IMR-90 (cell line): ENCODE measurements at regions not wholly inside any gene's neighbourhood (a gene's known extent, or its start where the extent isn't known, plus 50 kb on each side); places are given as distances from the start of the nearest gene placed in this dataset.
A peak's percentile ranks its signal among the peaks of the same experiment; 100 is the strongest.

Experiments
- ATAC-seq: fragments of 200-7000 bp; cut with Tn5 transposase; 2 replicates; pipeline ENCODE4 v1.9.1; 2020; ENCODE audit warnings: low read depth, mild to moderate bottlenecking, moderate library complexity
- BruUV-seq: library from RNA; stranded (reverse); fragments of 400-500 nt; replicated peaks from 2 replicates; lab custom pipeline; 2021; lab: Mats Ljungman, UMichigan
- CTCF ChIA-PET: fragments of 300-600 bp; formaldehyde crosslinking; extraction: SDS; loops from one replicate; lab custom pipeline; 2021; ENCODE audit warnings: antibody characterized with exemption; lab: Yijun Ruan, JAX
- POLR2A ChIA-PET: fragments of 300-600 bp; sonication (Branson Sonifier 250); formaldehyde crosslinking; loops from one replicate; lab custom pipeline; 2022; ENCODE audit warnings: antibody characterized with exemption; ENCODE audit not compliant: unreplicated experiment; lab: Charles Lee
- DNase-seq: peaks from one replicate; pipeline ENCODE4 v3.0.0; 2013
- H2AFZ ChIP-seq: replicated peaks from 2 replicates; pipeline ENCODE3; 2013; ENCODE audit warnings: low read length, mild to moderate bottlenecking; ENCODE audit not compliant: poor library complexity
- H2AK5ac ChIP-seq: 2 replicates; pipeline ENCODE4 v1.6.1; 2013; ENCODE audit warnings: low read depth, low read length, inconsistent platforms
- H2AK9ac ChIP-seq: replicated peaks from 2 replicates; pipeline ENCODE3; 2013; ENCODE audit warnings: mild to moderate bottlenecking, low read depth, low read length, moderate library complexity; ENCODE audit not compliant: poor library complexity
- H2BK120ac ChIP-seq: 2 replicates; pipeline ENCODE4 v1.6.1; 2013; ENCODE audit warnings: low read depth, low read length, inconsistent platforms
- H2BK15ac ChIP-seq: 3 replicates; pipeline ENCODE4 v1.6.1; 2013; ENCODE audit warnings: low read depth, low read length, inconsistent platforms
- H2BK20ac ChIP-seq: 2 replicates; pipeline ENCODE4 v1.6.1; 2013; ENCODE audit warnings: low read depth, mild to moderate bottlenecking, inconsistent platforms, low read length, moderate library complexity
- H2BK5ac ChIP-seq: 2 replicates; pipeline ENCODE4 v1.6.1; 2013; ENCODE audit warnings: mild to moderate bottlenecking, low read depth, low read length, inconsistent platforms; ENCODE audit not compliant: poor library complexity, severe bottlenecking
- H3K14ac ChIP-seq: replicated peaks from 2 replicates; pipeline ENCODE4 v1.6.1; 2013; ENCODE audit warnings: low read depth, low read length, inconsistent platforms
- H3K18ac ChIP-seq: 2 replicates; pipeline ENCODE4 v1.6.1; 2013; ENCODE audit warnings: low read depth, low read length, control low read depth
- H3K23ac ChIP-seq: 2 replicates; pipeline ENCODE4 v1.6.1; 2013; ENCODE audit warnings: low read depth, low read length, inconsistent platforms
- H3K27ac ChIP-seq: 2 replicates; pipeline ENCODE4 v1.5.1; 2013; ENCODE audit warnings: mild to moderate bottlenecking, control low read depth, low read length; ENCODE audit not compliant: insufficient read depth
- H3K27me3 ChIP-seq: 2 replicates; pipeline ENCODE4 v1.6.1; 2013; ENCODE audit warnings: low read length; ENCODE audit not compliant: control insufficient read depth, insufficient read depth
- H3K36me3 ChIP-seq: 2 replicates; pipeline ENCODE4 v1.6.1; 2013; ENCODE audit warnings: low read length, mixed read lengths; ENCODE audit not compliant: control insufficient read depth, insufficient read depth
- H3K4ac ChIP-seq: 2 replicates; pipeline ENCODE4 v1.6.1; 2013; ENCODE audit warnings: low read depth, low read length, inconsistent platforms
- H3K4me1 ChIP-seq: 2 replicates; pipeline ENCODE4 v1.6.1; 2013; ENCODE audit warnings: low read length, mixed read lengths; ENCODE audit not compliant: control insufficient read depth, insufficient read depth
- H3K4me2 ChIP-seq: 2 replicates; pipeline ENCODE4 v1.6.1; 2013; ENCODE audit warnings: low read depth, mild to moderate bottlenecking, control low read depth, low read length, moderate library complexity
- H3K4me3 ChIP-seq: 2 replicates; pipeline ENCODE4 v1.5.1; 2013; ENCODE audit warnings: low read depth, mild to moderate bottlenecking, control low read depth, low read length, moderate library complexity; ENCODE audit not compliant: insufficient read depth
- H3K56ac ChIP-seq: 2 replicates; pipeline ENCODE4 v1.6.1; 2013; ENCODE audit warnings: low read length, inconsistent platforms; ENCODE audit not compliant: insufficient read depth; ENCODE audit errors: extremely low read depth
- H3K79me1 ChIP-seq, 2 experiments: 2 replicates each; pipeline ENCODE4 v1.6.1; 2013; ENCODE audit warnings: low read length in 2 of 2, inconsistent platforms in 1 of 2, low read depth in 1 of 2
- H3K9ac ChIP-seq: 2 replicates; pipeline ENCODE4 v1.6.1; 2013; ENCODE audit warnings: low read depth, low read length, control low read depth
- H3K9me1 ChIP-seq: 2 replicates; pipeline ENCODE4 v1.6.1; 2013; ENCODE audit warnings: low read length, inconsistent platforms; ENCODE audit not compliant: insufficient read depth
- H3K9me3 ChIP-seq: 2 replicates; pipeline ENCODE4 v1.6.1; 2013; ENCODE audit warnings: low read length; ENCODE audit not compliant: control insufficient read depth, insufficient read depth
- H4K20me1 ChIP-seq: 2 replicates; pipeline ENCODE4 v1.6.1; 2013; ENCODE audit warnings: low read length, inconsistent platforms; ENCODE audit not compliant: insufficient read depth
- H4K5ac ChIP-seq: 2 replicates; pipeline ENCODE4 v1.6.1; 2013; ENCODE audit warnings: mild to moderate bottlenecking, low read depth, low read length, control low read depth
- H4K8ac ChIP-seq, 2 experiments: 2 replicates each; pipeline ENCODE4 v1.6.1; 2013; ENCODE audit warnings: low read depth in 2 of 2, low read length in 2 of 2, control low read depth in 1 of 2, inconsistent platforms in 1 of 2
- H4K91ac ChIP-seq: 2 replicates; pipeline ENCODE4 v1.6.1; 2013; ENCODE audit warnings: low read depth, low read length, inconsistent platforms; ENCODE audit not compliant: insufficient read depth
- BHLHE40 ChIP-seq: fragments of 150-350 bp; IDR thresholded peaks from 2 replicates; pipeline ENCODE4 v1.6.1; 2016; ENCODE audit warnings: mild to moderate bottlenecking, low read depth, low read length
- MAZ ChIP-seq: IDR thresholded peaks from 2 replicates; pipeline ENCODE4 v1.6.1; 2012; ENCODE audit warnings: low read depth, mild to moderate bottlenecking, low read length, improper control_type of control experiment, moderate library complexity, borderline replicate concordance
- MXI1 ChIP-seq: IDR thresholded peaks from 2 replicates; pipeline ENCODE4 v1.6.1; 2012; ENCODE audit warnings: low read depth, mild to moderate bottlenecking, low read length, moderate library complexity, borderline replicate concordance
- RAD21 ChIP-seq: IDR thresholded peaks from 2 replicates; pipeline ENCODE4 v1.6.1; 2012; ENCODE audit warnings: low read length, improper control_type of control experiment
- RFX5 ChIP-seq: IDR thresholded peaks from 2 replicates; pipeline ENCODE4 v1.8.0; 2012; ENCODE audit warnings: low read depth, mild to moderate bottlenecking, low read length, moderate library complexity
- WGBS, 2 experiments: methylation state at CpG; one replicate each; pipeline versions ENCODE4 v1.1.5 to v1.1.7; 2013; ENCODE audit warnings: missing lambda C conversion rate in 2 of 2; ENCODE audit not compliant: insufficient read length in 1 of 2; ENCODE audit errors: extremely low coverage in 2 of 2; 5-methylcytosine and 5-hydroxymethylcytosine counted together
- dilution Hi-C: fragments of 300-500 bp; cut with HindIII; formaldehyde crosslinking; loops from one replicate; pipeline ENCODE4 v1.14.3; 2018; ENCODE audit warnings: low sequenced_read_pairs; ENCODE audit not compliant: unreplicated experiment
- in situ Hi-C: fragments of 300-500 bp; cut with MboI; formaldehyde crosslinking; loops from 3 replicates; pipeline ENCODE4 v1.14.3; 2019; ENCODE audit warnings: low sequenced_read_pairs, inconsistent platforms, mixed read lengths
- intact Hi-C: fragments of 100-400 bp; cut with micrococcal nuclease; formaldehyde crosslinking; loops from 2 replicates; pipeline ENCODE4 v1.10.0; 2022
- TF ChIP-seq, protein P1 (sequence below): fragments of 150-350 bp; IDR thresholded peaks from 2 replicates; pipeline ENCODE4 v1.6.1; 2017; ENCODE audit warnings: mild to moderate bottlenecking, antibody characterized with exemption, low read length, low read depth

DNA sequence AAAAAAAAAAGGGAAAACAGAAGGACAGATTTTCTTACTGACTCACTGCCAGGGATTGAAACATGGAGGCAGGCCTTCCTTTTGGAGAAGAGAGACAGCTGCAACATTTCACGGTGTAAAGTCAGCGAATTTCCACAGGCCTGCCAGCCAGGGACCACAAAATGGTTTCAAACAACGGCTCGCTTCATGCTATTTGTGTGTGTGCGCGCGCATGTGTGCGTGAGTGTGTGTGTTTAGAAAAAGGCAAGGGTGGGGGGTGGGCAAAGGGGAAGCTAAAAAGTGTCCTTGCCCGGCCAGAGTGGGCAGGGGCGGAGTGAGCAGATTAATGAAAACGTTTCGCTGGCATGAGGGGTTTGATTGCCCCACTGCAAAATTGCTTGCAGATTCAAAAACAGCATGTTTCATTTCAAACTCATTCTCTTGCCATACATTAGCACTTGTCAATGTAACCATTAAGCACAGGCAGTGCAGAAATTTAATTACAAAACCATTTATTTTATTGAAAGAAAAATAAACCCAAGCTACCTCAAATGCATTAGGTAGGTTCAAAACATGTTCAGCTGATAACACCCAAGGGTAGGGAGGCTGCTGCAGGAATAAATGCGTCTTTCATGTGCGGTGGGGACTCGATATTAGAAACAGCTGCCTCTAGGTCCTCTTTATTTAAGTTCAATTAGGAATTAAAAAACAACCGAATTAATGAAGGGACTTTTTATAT lies 182.1 kb upstream of the SIX2 start:
- Histone ChIP-seq H2AFZ (peak overlapping the region; percentile 82), H4K20me1 (no peaks in the 10 kb centered on the region), H3K9ac (no peak overlapping the region), H2BK20ac (no peak overlapping the region), H3K4me1 (peaks cover 9% of the 10 kb centered on the region), H4K91ac (no peak overlapping the region), H2AK5ac (no peak overlapping the region), H2AK9ac (peak overlapping the region; percentile 66), H4K5ac (no peak overlapping the region), H3K23ac (no peak overlapping the region), H3K79me1 (no peaks in the 10 kb centered on the region), H3K9me1 (no peaks in the 10 kb centered on the region), H3K27ac (peak overlapping the region; percentile 6; the same call in 1 of the 2 replicates), H3K4me3 (no peak overlapping the region), H3K18ac (no peak overlapping the region), H3K56ac (no peak overlapping the region), H2BK15ac (no peak overlapping the region; the same call in 2 of the 3 replicates), H2BK5ac (no peak overlapping the region), H3K4me2 (no peak overlapping the region), H3K14ac (no peak overlapping the region), H3K27me3 (peaks cover 28% of the 10 kb centered on the region), H3K36me3 (no peaks in the 10 kb centered on the region), H4K8ac (no peak overlapping the region), H2BK120ac (0 out of 2 replicates have a peak overlapping the region, but pooled peaks have one; percentile 51), H3K9me3 (no peaks in the 10 kb centered on the region), H3K4ac (0 out of 2 replicates have a peak overlapping the region, but pooled peaks have one; percentile 61)
- in situ Hi-C loops, result no loop called here
- no TSS peak for BruUV-seq
- DNase-seq (peak; percentile 68), ATAC-seq (peak; percentile 35)
- intact Hi-C loops, result no loop called here
- ChIA-PET POLR2A (interaction anchor here (0.6 kb wide), 1 partner anchor 1483 kb away, joined by 7 read pairs; no protein-coding TSS in a partner anchor), CTCF (no interaction called here)
- TF ChIP-seq MXI1 (no peak), RFX5 (no peak), BHLHE40 (no peak), MAZ (no peak), RAD21 (no peak)
- TF ChIP-seq, protein P1, sequence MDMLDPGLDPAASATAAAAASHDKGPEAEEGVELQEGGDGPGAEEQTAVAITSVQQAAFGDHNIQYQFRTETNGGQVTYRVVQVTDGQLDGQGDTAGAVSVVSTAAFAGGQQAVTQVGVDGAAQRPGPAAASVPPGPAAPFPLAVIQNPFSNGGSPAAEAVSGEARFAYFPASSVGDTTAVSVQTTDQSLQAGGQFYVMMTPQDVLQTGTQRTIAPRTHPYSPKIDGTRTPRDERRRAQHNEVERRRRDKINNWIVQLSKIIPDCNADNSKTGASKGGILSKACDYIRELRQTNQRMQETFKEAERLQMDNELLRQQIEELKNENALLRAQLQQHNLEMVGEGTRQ, result no peak
- WGBS, 2 experiments, result 43% methylated on average over 6 of the region's 16 CpGs; no CpG with 5 or more reads in 1 of the 2 experiments
- dilution Hi-C loops, result no loop called here
